Bronchial epithelial cell (primary cell): ENCODE measurements at regions not wholly inside any gene's neighbourhood (a gene's known extent, or its start where the extent isn't known, plus 50 kb on each side); places are given as distances from the start of the nearest gene placed in this dataset.
"Not testable (repeated sequence)": the region's sequence is repeated elsewhere in the genome, so short reads cannot be mapped to it uniquely, and the experiment has no call there.

Source experiments
- DNase-seq: peaks from one replicate; pipeline ENCODE4 v3.0.0-alpha.2; 2010; ENCODE audit warnings: low read depth
- FAIRE-seq: peaks from 2 replicates; lab custom pipeline; 2011; peaks lifted over from hg19 to GRCh38; lab: Jason Lieb, UNC
- H3K27me3 ChIP-seq: 2 replicates; pipeline ENCODE4 v1.5.1; 2011; ENCODE audit warnings: low read length; ENCODE audit not compliant: control insufficient read depth, insufficient read depth
- H3K36me3 ChIP-seq: 2 replicates; pipeline ENCODE4 v1.5.1; 2011; ENCODE audit warnings: low read length; ENCODE audit not compliant: control insufficient read depth, insufficient read depth
- H3K4me3 ChIP-seq: 2 replicates; pipeline ENCODE4 v1.5.1; 2011; ENCODE audit warnings: mild to moderate bottlenecking, low read depth, low read length, control low read depth
- TF ChIP-seq, protein P1 (sequence below): IDR thresholded peaks from 2 replicates; pipeline ENCODE4 v1.5.1; 2011; ENCODE audit warnings: mild to moderate bottlenecking, moderate library complexity, low read length, control low read depth, inconsistent platforms; ENCODE audit not compliant: insufficient read depth, severe bottlenecking

DNA sequence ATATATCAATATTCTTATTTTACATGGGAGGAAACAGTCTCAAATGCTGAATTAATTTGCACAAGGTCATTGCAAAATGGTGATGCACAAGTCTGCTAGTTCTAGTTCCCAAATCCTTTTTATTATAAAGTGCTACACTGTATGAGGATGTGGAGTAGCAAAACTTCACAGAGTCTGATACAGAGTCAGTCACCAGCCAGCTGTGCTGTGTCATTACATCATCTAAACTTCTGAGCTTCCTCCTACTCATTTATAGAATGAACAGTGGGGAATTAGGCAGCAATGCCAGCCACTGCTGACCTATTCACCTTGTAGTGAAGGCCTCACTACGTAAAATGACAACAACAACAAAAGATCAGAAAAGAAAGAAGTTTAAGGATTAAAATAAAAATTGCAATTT, 357.8 kb downstream of the TMEM167A start:
- Histone ChIP-seq H3K27me3 (no peaks in the 10 kb centered on the region), H3K4me3 (no peak overlapping the region), H3K36me3 (no peaks in the 10 kb centered on the region)
- TF ChIP-seq, protein P1, sequence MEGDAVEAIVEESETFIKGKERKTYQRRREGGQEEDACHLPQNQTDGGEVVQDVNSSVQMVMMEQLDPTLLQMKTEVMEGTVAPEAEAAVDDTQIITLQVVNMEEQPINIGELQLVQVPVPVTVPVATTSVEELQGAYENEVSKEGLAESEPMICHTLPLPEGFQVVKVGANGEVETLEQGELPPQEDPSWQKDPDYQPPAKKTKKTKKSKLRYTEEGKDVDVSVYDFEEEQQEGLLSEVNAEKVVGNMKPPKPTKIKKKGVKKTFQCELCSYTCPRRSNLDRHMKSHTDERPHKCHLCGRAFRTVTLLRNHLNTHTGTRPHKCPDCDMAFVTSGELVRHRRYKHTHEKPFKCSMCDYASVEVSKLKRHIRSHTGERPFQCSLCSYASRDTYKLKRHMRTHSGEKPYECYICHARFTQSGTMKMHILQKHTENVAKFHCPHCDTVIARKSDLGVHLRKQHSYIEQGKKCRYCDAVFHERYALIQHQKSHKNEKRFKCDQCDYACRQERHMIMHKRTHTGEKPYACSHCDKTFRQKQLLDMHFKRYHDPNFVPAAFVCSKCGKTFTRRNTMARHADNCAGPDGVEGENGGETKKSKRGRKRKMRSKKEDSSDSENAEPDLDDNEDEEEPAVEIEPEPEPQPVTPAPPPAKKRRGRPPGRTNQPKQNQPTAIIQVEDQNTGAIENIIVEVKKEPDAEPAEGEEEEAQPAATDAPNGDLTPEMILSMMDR, result no peak
- DNase-seq, result peak; percentile 18
- no peak for FAIRE-seq

DNA sequence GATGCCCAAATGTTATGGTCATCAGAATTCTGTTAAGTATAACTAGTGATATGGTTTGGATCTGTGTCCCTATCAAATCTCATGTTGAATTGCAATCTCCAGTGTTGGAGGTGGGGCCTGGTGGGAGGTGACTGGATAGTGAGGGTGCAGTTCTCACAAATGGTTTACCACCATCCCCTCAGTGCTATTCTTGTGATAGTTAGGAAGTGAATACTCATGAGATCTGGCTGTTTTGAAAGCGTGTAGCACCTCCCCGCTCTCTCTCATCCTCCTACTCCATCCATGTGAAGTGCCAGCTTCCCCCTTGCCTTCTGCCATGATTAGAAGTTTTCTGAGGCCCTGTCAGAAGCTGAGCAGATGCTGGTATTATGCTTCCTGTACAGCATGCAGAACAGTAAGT, 359.5 kb downstream of the TMEM167A start:
- DNase-seq (no peak), FAIRE-seq (no peak)
- Histone ChIP-seq H3K36me3 (no peaks in the 10 kb centered on the region), H3K27me3 (no peaks in the 10 kb centered on the region), H3K4me3 (no peak overlapping the region)
- TF ChIP-seq, protein P1, result no peak

DNA sequence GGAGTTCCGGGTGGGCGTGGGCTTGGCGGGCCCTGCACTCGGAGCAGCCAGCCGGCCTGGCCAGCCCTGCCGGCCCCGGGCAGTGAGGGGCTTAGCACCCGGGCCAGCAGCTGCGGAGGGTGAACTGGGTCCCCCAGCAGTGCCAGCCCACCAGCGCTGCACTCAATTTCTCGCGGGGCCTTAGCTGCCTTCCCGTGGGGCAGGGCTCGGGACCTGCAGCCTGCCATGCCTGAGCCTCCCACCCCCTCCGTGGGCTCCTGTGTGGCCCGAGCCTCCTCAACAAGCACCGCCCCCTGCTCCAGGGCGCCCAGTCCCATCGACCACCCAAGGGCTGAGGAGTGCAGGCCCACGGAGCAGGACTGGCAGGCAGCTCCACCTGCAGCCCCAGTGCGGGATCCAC, 362.5 kb downstream of the TMEM167A start:
- H3K4me3 ChIP-seq, FAIRE-seq, DNase-seq, H3K27me3 ChIP-seq, H3K36me3 ChIP-seq: not testable (repeated sequence)

DNA sequence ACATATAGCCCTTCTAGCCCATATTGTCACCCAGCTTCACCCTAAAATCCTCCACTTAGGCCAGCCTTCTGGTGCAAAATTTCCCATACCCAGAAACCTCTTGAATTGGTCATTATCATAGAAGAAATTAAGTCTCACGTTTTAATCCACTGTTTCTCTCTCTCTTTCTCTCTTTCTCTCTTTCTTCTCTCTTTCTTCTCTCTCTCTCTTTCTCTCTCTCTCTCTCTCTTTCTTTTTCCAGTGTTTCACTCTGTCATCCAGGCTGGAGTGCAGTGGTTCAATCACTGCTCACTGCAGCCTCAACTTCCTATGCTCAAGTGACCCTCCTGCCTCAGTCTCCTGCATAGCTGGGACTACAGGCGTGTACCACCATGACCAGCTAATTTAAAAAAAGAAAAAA, 363.4 kb downstream of the TMEM167A start:
- no peak for FAIRE-seq
- TF ChIP-seq, protein P1, result no peak
- DNase-seq, result no peak
- no peaks in the 10 kb centered on the region for H3K27me3 ChIP-seq
- H3K4me3 ChIP-seq, result no peak overlapping the region
- H3K36me3 ChIP-seq, result no peaks in the 10 kb centered on the region

DNA sequence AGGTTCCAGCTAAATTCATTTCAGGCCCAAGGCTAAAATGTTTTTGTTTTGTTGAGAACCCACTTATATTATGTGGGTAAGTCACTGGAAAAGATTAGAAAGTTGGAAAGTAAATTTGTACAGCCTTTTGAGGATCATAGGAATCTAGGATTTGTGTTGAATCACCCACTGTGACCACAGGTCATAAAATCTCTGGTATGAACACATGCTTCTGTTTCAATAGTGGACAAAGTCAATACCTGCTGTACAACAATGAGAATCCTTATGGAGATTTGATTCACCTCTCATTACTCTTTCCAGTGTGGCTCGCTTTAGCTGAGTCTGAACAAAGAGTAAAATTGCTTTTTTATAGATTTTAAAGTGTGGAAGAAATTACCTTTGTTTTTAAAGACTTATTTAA, 369.5 kb downstream of the TMEM167A start:
- no peak for FAIRE-seq
- TF ChIP-seq, protein P1, result no peak
- H3K4me3 ChIP-seq, result no peak overlapping the region
- peak; percentile 4 for DNase-seq
- no peaks in the 10 kb centered on the region for H3K36me3 ChIP-seq
- H3K27me3 ChIP-seq, result no peaks in the 10 kb centered on the region

DNA sequence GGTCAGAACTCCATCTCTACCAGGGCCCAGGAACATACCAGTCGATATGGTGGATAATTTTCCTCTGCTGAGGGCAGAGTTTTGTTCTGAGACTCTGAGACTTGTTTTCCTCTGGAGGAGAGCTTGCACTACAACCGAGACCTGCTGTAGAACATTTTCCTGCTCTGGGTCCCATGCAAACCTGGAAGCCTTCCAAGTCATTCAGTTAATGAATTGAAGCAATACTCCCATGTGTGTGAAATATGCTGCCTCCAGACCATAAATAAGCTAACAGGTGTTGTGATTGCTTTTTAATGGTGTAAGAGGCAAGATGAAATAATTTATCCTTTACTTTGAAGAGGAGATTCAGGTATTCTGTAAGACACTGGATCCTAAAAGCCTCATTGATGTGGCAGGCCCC, 372.8 kb downstream of the TMEM167A start:
- Histone ChIP-seq H3K27me3 (no peaks in the 10 kb centered on the region), H3K36me3 (no peaks in the 10 kb centered on the region), H3K4me3 (no peak overlapping the region)
- no peak for FAIRE-seq
- TF ChIP-seq, protein P1, result no peak
- DNase-seq, result no peak
